GM18511 (cell line): ENCODE measurements at regions not wholly inside any gene's neighbourhood (a gene's known extent, or its start where the extent isn't known, plus 50 kb on each side); places are given as distances from the start of the nearest gene placed in this dataset.

Source experiments
- ATAC-seq: cut with Tn5 transposase; IDR thresholded peaks from one replicate; pipeline ENCODE4 v1.9.1; 2021; ENCODE audit warnings: mild to moderate bottlenecking, moderate library complexity; ENCODE audit not compliant: unreplicated experiment

GRCh38 chr2:120620025-120620793 lies 115.5 kb upstream of the GLI2 start:
- ATAC-seq: no peak

- no peak for ATAC-seq
Measured at GRCh38 chr2:120622159-120622869, 113.4 kb upstream of the GLI2 start.

GRCh38 chr2:120622886-120623753 lies 112.5 kb upstream of the GLI2 start:
- ATAC-seq: no peak

GRCh38 chr2:120624061-120624737 lies 111.5 kb upstream of the GLI2 start:
- no peak for ATAC-seq

GRCh38 chr2:120624738-120625446 lies 110.8 kb upstream of the GLI2 start:
- no peak for ATAC-seq

- no peak for ATAC-seq
Measured at GRCh38 chr2:120625865-120626560, 109.7 kb upstream of the GLI2 start.

- ATAC-seq: no peak
Measured at GRCh38 chr2:120626566-120626965, 109.1 kb upstream of the GLI2 start.

GRCh38 chr2:120628248-120628647 lies 107.4 kb upstream of the GLI2 start:
- no peak for ATAC-seq

GRCh38 chr2:120629241-120629895 lies 106.3 kb upstream of the GLI2 start:
- ATAC-seq: no peak

- no peak for ATAC-seq
Measured at GRCh38 chr2:120630031-120630701, 105.5 kb upstream of the GLI2 start.

GRCh38 chr2:120631236-120631635 lies 104.4 kb upstream of the GLI2 start:
- no peak for ATAC-seq

- ATAC-seq: no peak
Measured at GRCh38 chr2:120631724-120632123, 103.9 kb upstream of the GLI2 start.

GRCh38 chr2:120632796-120633646 lies 102.6 kb upstream of the GLI2 start:
- no peak for ATAC-seq

GRCh38 chr2:120634533-120634932 lies 101.1 kb upstream of the GLI2 start:
- ATAC-seq: no peak

- no peak for ATAC-seq
Measured at GRCh38 chr2:120635146-120635545, 100.5 kb upstream of the GLI2 start.

- ATAC-seq: no peak
Measured at GRCh38 chr2:120637847-120638246, 97.8 kb upstream of the GLI2 start.

GRCh38 chr2:120638450-120638849 lies 97.2 kb upstream of the GLI2 start:
- ATAC-seq: no peak

- no peak for ATAC-seq
Measured at GRCh38 chr2:120641366-120641771, 94.3 kb upstream of the GLI2 start.
